ENCODE measurements at regions not wholly inside any gene's neighbourhood (a gene's known extent, or its start where the extent isn't known, plus 50 kb on each side); places are given as distances from the start of the nearest gene placed in this dataset.
"Not testable (repeated sequence)": the region's sequence is repeated elsewhere in the genome, so short reads cannot be mapped to it uniquely, and the experiment has no call there.

DNA sequence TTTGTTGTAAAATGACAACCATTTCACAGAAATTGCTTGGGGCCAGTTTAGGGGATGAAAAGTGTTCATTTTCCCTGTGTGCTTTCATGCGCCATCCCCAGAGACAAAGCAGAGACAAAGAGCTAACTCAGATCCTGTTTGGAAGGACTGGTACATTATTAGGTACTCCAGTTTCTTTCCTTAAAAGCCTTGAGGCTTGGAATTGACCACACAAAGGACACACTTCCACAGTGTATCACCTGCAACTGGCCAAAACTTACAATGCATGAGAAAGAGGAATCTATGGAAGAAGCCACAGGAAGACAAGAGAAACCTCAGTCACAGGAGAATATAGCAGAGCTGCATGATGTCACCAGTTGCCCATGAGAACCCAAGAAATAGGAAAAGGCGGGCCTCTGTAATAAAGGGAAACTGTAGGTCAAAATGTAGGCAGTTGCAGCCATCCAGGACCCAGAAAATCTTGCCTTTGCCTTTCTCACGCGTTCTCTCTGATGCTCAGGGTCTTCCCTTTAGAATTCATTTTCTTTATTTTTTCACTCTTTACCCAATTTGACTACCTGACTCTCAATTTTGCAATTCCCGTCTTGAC lies 339.0 kb downstream of the RMST start:
- DNase-seq (ENCODE audit: low read depth) = no peak

DNA sequence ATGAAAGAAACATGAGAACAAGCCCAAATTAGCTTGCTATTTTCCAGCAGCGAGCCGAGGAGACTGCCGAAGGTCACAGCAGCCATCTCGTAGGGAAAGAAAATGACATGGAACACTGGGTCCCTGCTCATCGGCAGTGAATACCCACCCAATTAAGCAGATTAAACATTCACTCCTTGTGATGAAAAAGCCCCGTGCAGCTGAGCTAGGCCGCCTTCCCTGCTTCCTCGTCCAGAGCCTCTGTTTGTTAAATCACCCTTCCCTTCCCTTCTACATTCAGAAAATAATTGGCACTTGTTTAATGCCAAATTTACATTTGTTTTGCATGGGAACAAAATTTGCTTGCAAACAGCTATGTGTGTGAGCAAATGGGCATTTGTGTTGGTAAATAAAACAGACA lies 342.5 kb downstream of the RMST start:
- DNase-seq (ENCODE audit: low read depth) = no peak

DNA sequence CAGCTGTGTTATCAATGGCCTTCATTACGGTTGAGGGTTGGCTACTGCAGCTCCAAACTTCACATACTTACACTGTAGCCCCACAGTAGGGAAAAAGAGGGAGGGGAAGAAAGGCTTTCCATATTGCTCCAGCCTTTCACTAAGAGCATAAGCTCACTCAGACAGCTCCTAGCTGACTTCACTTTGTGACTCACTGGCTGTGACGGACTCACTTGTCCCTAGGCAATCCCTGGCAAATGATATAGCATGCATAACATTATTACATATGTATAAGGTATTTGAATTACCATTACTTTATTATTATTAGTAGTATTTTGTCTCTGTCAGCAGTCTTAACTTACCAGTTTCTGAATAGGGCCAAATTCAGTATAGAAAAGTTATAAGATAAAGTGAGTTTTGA lies 350.7 kb downstream of the RMST start:
- DNase-seq (ENCODE audit: low read depth) = no peak

DNA sequence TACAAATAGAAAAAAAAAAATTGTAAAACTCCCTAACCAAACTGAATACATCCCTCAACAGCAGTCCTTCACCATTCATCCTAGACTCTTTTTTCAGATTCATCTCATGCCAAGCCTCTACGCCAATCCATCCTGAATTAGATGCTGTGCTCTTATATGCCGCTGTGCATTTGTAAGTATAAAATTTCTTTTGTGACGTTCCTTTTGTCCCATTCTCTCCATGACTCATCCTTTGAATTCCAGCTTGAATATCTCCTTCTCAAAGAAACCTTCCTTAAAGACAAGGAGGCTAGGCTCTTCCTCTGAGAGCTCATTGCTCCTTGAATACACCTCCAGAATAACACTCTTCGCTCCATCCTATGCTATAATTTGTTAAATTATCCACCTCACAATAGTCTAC lies 359.2 kb downstream of the RMST start:
- DNase-seq (ENCODE audit: low read depth) = no peak

DNA sequence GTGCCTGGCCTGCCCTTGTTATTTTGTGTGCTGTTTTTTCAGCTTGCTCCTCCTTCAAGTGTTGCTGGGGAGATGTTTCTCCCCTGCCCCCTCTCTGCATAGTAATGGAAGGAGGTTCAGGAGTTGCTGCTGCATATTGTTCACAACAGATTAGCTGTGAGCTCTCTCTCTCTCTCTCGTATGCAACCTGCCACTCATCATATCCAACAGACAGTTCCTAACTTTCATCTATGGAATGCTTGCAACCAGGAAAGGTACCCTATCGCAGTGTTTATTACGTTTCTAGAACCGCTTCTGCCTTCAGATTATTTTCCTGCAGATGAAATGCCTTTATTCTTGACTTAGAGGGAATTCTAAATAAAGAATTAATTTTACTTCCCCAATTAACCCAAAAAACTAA lies 372.9 kb downstream of the RMST start:
- no peak for DNase-seq (ENCODE audit: low read depth)

DNA sequence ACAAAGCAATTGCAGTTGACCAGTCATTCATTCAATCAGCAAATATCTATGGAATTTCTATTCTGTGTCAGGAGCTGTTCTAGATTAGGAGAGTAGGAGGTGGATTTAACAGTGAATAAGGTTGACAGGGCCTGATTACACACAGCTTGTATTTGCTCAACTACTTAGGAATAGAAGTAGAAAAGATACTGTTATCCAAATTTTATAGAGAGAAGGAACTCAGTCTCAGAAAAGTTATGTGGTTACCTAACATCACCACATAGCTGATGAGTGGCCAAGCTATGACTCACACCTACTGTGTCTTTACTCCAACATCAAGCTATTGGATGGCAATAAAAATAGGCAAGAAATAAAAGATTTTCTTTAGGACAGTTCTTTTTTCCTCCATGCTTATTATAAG lies 374.8 kb downstream of the RMST start:
- no peak for DNase-seq (ENCODE audit: low read depth)

DNA sequence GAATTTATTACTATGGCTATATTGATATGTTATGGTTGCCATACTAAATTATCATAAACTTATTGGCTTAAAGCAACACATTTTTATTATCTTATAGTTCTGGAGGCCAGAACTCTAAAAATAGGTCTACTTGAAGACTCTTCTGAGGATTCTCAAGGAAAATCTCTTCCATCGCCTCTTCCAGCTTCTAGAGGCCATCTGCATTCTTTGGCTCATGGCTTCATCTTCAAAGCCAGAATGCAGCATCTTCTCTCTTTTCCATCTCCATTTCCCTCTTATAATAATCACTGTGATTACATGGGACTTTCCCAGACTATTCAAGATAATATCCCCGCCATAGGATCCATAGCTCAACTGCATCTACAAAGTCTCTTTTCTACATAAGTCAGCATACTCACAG lies 385.4 kb downstream of the RMST start:
- DNase-seq (ENCODE audit: low read depth) = no peak

DNA sequence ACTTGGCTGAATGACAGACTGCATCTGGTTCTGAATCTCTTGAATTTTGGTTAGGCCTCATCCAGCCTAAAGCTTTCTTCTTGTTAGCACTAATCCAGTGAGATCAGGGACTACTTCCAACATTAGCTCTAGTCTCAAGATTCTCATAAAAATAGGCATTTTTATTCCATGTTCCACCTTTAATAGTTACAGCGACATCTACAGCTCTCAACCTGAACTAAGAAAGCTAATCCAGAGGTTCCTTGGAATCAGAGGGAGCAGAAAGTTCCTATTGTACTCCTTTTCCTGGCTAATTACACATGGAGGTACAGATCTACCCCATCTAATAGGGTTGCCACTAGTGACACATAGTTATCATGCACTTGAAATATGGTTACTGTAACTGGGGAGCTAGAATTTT lies 391.9 kb downstream of the RMST start:
- DNase-seq (ENCODE audit: low read depth) = no peak

DNA sequence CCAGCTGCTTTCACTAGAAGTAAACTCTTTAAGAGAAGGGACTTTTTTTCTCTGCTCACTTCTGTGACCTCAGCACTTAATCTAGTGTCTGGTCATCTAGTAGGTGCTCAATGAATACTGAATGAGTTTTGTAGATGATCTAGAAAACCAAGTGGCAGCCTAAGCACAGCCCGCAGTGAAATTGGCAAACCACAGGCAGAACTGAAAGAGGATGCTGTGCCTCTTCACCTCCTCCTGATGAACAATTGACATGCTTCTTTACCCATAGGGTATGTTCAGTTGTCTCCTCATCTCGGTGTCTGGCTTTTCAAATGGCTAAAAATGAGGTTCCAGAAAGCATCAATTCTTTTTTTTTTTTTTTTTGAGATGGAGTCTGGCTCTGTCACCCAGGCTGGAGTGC lies 399.5 kb downstream of the RMST start:
- DNase-seq (ENCODE audit: low read depth) = no peak

DNA sequence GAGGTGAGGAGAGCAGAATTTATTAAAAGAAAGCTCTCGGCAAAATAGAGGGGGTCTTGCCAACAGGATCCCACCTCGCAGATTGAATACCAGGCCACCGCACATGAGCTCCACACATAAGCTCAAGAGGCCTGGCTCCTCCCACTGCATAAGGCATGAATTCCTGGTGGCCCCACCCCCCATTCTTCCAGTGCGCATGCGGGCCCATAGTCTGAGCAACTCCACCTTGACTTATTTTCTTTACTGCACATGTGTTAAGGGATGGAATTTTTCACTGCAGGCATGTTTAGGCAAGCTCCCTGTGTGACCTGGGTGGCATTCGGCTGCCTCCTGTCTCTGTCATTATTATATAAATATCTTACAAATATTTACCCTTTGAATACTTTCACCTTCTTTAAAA lies 412.5 kb downstream of the RMST start:
- DNase-seq (ENCODE audit: low read depth) = no peak

DNA sequence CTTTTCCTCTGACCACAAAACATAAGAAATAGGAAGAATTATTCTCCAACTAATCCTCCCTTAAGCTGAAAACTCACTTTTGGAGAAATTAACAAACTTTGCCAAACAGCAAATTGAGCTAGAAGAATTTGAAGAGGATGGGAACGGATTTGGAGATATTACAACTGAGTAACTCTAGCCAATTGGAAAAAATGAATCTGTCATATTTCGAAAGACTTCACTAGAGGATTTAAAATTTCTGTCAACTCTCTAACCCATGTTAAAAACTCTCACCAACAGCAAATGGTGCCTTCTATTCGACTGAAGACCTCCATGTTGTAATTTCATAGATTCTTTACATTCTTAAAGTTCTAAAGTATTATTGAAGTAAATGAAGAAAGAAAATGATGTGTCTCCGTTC lies 414.2 kb downstream of the RMST start:
- no peak for DNase-seq (ENCODE audit: low read depth)

DNA sequence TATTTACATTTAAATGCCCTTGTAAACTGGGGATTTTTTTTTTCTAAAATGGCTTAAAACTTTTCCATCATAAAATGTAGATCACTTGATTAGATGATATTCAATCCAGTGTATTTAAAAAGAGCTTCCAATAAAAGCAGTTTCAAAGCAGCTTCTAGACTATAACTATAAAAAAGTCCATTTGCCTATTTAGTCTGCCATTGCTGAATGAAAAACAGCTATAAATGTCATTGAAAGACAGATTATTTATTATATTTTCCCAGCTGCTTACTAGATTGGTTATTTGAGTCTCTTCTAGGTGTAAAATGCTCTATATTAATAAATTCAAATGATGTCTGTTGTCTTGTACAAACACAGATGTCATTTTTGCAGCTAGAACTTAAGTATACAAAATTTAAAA lies 414.8 kb downstream of the RMST start:
- DNase-seq (ENCODE audit: low read depth) = no peak

DNA sequence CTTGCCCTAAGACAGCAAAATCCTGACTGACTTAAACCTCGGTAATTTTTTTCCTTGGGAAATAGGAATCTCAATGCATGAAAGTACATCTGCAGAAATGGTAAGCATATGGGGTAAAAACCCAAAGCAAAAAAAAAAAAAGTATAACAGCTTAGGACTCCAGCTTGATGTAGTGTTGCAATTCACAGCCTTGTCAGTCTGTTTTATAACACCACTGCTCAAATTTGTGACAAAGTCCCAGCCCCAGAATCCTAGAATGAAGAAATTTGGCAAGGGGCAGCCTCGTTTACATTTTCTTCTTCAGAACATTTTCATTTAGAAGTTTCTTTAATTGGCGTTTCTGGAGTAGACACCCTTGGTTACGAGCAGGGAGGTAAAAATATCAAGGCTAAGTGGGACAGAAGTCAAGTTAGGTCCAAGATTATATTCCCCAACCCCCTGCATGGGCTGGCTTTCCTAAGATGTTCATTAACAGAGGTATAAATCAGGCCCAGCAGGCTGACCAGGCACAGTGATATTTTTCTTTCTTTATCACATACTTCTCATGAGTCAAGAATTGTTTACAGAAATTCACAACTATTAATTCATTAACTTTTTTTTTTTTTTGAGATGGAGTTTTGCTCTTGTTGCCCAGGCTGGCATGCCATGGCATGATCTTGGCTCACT lies 424.0 kb downstream of the RMST start:
- DNase-seq (ENCODE audit: low read depth) = no peak

DNA sequence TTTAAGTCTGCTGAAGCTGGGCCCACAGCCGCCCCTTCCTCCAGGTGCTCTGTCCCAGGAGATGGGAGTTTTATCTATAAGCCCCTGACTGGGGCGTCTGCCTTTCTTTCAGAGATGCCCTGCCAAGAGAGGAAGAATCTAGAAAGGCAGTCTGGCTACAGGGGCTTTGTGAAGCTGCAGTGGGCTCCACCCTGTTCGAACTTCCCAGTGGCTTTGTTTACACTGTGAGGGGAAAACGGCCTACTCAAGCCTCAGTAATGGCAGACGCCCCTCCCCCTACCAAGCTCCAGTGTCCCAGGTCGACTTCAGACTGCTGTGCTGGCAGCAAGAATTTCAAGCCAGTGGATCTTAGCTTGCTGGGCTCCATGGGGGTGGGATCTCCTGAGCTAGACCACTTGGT lies 435.3 kb downstream of the RMST start:
- not testable (repeated sequence) for DNase-seq (ENCODE audit: low read depth)

DNA sequence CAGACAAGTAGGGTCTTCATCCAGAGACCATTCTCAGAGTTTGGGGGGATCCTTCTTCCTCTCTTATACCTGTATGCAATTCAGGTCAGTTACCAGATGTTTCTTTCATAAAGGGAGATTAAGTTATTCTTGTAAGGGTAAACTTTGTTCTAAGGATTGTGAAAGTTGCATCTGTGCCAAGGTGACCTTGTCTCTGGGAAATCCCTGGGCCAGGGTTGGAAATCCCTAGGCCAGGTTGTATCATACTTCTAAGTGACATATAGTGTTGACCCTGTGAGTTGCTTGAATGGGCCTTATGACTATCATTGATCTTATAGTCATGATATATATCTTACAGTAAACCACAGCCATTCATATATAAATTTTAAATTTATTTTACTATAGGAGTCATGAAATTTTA lies 436.9 kb downstream of the RMST start:
- no peak for DNase-seq (ENCODE audit: low read depth)

DNA sequence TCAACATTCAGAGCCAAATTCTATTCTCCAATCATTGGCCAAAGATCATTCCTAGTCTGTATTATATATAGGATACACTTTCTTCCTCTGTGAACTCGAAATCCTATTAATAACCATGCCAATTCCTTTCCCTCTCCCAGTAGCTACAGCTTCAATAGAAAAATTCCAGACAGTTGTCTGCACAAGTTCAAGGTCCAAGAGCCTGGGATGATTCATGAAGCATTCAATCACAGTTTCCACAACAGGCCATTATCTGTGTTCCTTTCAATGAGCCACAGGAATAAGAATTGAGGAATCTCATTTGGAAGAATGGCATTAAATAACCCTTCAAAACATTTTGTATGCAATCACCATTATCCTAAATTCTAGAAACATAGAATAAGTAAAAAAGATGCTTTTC lies 437.4 kb downstream of the RMST start:
- no peak for DNase-seq (ENCODE audit: low read depth)

DNA sequence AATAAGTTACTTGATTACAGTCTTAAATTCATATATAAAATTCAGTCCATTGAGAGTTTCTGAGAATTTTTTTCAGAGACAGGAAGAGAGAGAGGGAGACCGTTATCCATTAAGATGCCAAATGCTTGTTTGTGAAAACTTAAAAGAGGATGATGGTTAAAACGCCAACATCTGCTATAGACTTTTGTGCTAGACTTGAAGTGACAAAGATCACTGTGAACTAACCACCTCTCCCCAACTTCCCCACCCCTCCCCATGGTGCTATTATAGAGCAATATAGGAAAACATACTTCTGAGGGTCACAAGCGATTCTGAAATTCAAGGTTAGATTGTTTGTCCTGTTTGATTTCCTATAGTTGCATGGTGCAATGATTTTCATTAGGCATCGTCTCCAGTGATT lies 440.8 kb downstream of the RMST start:
- no peak for DNase-seq (ENCODE audit: low read depth)

DNA sequence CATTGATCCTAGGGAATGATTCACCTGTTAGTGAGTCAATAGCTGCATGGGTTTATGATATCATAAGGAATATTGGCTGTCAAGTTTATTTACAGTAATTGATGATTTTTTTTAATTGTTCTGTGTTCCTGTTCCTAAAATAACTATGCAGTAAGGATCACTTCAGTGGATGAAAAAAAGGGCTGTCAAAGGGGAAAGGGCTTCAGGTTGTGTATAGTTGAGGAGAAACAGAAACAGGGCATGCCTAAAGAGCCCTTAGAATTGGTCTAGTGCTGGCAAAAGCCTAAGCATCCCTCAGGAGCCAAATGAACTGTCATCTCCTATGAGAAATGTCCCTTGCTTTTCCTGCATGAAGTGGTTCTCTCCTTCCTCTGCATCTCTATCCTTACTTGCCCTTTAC lies 444.9 kb downstream of the RMST start:
- no peak for DNase-seq (ENCODE audit: low read depth)

DNA sequence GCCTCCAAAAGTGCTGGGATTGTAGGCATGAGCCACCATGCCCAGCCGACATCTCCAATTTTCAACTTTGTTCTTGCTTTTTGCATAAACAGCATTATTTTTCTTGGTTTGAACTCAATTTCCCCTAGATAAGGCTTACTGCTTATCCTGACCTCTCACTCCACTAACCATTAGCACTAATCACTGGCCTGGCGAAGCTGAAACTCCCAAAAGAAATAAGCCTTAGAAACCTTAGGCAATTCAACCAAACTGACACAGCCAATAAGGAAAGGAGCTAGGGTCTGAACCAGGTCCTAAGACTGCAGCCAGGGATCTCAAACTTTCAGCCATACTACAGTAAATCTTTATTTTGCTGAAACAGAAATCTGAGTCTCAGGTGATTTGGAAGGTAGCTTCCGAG lies 448.0 kb downstream of the RMST start:
- DNase-seq (ENCODE audit: low read depth) = no peak

DNA sequence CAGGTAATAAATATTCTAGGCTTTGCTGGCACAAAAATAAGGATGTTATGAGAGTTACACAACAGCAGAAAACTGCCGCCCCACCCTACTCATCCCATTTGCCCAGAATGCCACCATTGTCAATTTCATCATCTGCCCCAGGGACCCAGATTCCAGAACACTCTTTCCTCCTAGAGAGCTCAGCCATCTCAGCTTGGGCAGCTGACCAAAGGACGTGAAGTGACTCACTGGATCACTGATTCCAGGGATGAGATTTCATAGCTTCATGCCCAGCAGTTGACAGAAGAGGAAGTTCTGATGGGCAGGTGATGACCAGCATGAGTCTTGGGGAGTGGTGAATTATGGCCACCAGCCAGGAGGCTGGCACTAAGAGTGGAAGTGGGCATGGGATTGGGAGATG lies 450.3 kb downstream of the RMST start:
- DNase-seq (ENCODE audit: low read depth) = no peak

DNA sequence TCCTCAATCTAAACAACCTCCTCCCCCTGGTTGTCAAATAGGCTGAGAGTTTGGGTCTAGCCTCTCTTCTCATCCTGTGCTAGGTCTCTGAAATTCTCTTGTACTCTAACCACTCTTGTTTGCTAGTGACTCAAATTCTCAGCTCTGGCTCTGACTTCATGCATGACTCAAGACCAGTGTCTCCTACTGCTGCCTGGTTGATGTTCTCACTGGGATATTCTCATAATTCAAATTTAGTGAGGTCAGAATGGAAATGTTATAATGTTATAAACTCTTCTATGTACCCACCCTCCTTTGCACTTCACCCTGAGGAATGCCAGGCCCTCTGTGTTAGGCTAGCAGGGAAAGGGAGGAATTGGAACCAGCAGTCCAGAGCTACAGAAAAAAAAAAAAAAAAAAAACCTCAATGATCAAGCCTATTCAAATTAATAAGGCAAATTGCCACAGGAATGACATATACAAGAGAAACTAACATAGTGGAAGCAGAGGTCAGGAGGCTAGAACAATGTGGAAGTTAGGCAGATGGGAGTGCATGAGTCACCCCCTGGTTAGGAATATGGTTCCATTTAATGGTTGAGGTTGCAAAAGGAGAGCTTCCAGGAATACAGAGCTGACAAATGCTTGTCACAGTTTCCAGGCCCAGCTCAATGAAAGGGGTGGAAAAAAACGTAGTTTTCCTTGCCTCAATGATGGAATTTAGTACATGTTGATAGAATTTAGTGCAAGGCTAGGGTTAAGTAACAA lies 459.5 kb downstream of the RMST start:
- DNase-seq (ENCODE audit: low read depth) = no peak

DNA sequence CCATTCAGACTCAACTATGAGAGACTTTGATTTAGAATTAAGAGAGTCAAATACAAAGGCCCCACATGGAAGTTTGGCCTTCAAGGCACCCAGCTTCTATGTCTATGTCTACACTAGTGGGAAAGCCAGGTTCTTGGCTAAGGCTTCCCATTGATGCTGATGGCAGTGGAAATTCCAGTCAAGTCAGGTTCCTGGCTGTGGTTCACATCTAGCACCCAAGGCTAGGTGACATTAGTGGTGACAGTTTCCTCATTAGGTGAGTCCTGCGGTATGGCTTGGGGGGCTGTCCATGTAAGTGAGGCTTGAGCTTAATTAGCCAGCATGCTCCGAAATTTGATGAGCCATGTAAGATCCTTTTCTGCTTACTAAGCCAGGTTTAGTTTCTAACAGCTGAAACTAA lies 460.9 kb downstream of the RMST start:
- no peak for DNase-seq (ENCODE audit: low read depth)

DNA sequence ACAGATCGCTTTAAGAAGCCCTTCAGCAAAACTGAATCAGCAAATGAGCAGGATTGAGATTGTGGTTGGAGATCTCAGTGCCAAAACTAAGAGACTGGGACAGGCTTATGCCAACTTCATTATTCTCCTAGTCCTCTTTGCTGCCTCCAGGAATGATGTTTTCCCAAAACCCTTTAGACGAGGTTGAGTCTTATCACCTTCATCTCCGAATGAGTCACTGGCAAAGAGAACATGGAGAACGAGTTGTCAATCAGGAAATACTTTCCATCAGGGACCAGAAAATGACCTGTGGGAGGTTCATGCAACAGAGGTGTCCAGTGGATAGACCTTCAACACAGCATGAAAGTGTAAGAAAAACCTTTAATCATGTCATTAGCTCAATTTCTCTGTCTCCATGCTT lies 461.5 kb downstream of the RMST start:
- DNase-seq (ENCODE audit: low read depth) = no peak

DNA sequence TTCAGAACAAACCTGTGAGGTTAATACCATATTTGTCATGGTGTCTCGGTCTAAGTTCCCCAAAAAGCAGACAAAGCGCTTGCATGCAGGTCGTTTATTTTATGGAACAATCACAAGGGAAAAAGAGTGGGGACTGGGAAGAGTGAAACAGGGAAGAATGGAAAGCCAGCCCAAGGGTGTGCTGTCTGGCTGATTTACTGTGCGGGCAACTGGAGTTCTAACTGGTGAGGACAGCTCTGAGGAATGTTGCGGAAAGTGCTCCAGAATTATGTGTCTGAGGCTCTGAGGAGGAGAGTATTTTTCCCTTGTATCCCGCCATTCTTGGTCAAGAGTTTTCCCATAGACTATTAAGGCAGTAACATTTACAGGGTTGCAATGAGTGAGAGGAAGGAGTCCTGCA lies 465.4 kb downstream of the RMST start:
- no peak for DNase-seq (ENCODE audit: low read depth)
